ENCODE measurements at regions not wholly inside any gene's neighbourhood (a gene's known extent, or its start where the extent isn't known, plus 50 kb on each side); places are given as distances from the start of the nearest gene placed in this dataset.

DNA sequence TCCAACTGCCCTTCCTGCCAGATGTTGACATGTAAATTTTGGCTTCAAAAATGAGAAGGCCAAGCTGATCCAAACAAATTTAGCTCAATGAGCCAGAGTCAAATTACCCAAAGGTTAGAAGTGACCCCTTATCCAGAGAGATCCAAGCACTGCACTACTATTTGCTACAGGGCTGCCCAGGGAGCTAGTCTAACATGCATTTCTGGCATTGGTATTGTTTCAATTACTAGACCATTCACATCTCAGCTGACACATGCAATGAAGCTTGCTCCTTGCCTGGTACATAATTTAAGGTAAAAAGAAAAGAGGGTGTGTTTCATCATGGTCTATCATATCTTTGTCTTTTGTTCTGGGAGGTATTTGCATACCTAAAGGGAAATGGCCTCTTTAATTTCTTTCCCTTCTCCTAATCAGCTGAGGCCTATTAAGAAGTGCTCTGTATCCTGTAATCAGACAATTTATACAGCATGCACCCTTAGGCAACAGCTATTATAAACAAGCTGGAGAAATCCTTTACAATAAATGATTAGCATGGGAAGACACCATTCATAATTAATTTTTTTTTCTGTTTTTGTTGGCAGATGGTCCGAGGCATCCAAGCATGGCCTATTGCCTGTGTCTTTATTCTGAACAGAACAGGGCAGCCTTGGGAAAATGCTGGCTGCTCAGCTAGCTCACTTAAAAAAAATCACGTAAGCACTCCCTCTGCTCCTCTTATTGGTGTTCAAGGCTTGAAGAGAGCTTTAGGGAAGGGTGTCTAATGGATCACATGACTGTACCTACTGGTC is 161.5 kb upstream of the SALL1 start:
- no peak for DNase-seq (ENCODE audit: low spot score)
- Histone ChIP-seq H3K27ac (no peak overlapping the region), H3K27me3 (no peaks in the 10 kb centered on the region), H3K36me3 (no peaks in the 10 kb centered on the region), H3K4me1 (no peaks in the 10 kb centered on the region), H3K9me3 (no peaks in the 10 kb centered on the region), H3K4me3 (no peak overlapping the region)
- TF ChIP-seq CTCF (IDR thresholded peaks at IDR 0.05) = no peak

- Histone ChIP-seq H3K36me3 (no peaks in the 10 kb centered on the region), H3K4me3 (no peak overlapping the region), H3K27ac (no peak overlapping the region), H3K4me1 (no peaks in the 10 kb centered on the region), H3K27me3 (no peaks in the 10 kb centered on the region), H3K9me3 (no peaks in the 10 kb centered on the region)
- DNase-seq (ENCODE audit: low spot score) = no peak
- TF ChIP-seq CTCF (IDR thresholded peaks at IDR 0.05) = no peak
Observed at GRCh38 chr16:51310159-51310558, 159.1 kb upstream of the SALL1 start.

DNA sequence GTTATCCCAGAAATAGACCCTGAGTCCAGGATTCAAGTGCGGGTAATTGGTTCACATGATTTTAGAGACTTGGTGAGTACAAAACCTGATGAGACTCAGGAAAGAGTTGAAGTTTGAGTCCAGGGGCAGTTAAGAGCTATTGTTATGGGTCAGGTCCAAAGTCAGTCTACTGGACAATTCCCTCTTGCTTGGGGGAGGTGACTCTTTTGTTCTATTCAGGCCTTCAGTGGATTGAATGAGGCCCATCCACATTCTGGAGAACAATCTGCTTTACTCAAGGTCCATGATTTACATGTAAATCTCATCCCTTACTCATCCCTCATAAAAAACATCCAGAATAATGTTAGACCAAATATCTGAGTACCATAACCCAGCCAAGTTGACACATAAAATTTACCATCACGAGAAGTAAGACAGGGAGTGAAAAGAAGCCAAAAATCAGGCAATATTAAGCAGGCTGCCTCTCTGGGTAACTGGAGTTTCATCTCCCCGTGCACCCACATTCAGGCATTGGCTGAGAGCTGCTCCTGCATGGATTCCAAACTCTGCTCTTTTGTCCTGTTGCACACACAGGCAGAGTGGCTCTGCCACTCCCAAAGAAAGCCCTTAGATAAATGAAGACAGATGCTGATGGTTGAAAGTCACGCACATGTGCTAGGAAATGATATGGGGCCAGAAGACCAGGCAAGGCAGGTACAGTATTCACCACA is 156.0 kb upstream of the SALL1 start:
- Histone ChIP-seq H3K27ac (no peak overlapping the region), H3K9me3 (no peaks in the 10 kb centered on the region), H3K27me3 (no peaks in the 10 kb centered on the region), H3K4me1 (no peaks in the 10 kb centered on the region), H3K4me3 (no peak overlapping the region), H3K36me3 (no peaks in the 10 kb centered on the region)
- no peak for DNase-seq (ENCODE audit: low spot score)
- no peak for TF ChIP-seq CTCF (IDR thresholded peaks at IDR 0.05)

GRCh38 chr16:51306116-51306515 is 155.0 kb upstream of the SALL1 start:
- H3K27ac ChIP-seq = no peak overlapping the region

DNA sequence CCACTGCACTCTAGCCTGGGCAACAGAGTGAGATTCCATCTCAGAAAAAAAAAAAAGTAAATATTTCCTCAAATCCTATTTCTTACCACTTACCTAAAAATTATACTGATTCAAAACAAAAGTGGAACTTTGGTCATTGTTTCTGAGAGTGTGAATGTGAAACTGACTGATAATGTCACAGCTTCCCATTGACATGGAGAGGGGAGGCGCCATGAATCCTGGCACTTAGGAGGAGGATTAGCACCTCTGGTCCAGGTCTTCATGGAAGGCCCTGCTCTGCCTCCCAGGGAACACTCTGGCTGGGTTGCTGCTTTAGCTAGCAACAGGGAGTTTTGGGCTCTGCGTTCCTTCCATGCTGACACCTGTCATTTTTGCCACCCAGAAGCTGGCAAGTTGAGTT is 154.3 kb upstream of the SALL1 start:
- H3K4me1 ChIP-seq = no peaks in the 10 kb centered on the region
- TF ChIP-seq CTCF (IDR thresholded peaks at IDR 0.05) = no peak
- no peaks in the 10 kb centered on the region for H3K9me3 ChIP-seq
- H3K4me3 ChIP-seq = no peak overlapping the region
- H3K27me3 ChIP-seq = no peaks in the 10 kb centered on the region
- no peak overlapping the region for H3K27ac ChIP-seq
- no peaks in the 10 kb centered on the region for H3K36me3 ChIP-seq
- DNase-seq (ENCODE audit: low spot score) = no peak

More at GRCh38 chr16:51306116-51306515, 155.0 kb upstream of the SALL1 start:
- no peak for DNase-seq (ENCODE audit: low spot score)
- Histone ChIP-seq H3K27me3 (no peaks in the 10 kb centered on the region), H3K36me3 (no peaks in the 10 kb centered on the region), H3K4me1 (no peaks in the 10 kb centered on the region), H3K4me3 (no peak overlapping the region), H3K9me3 (no peaks in the 10 kb centered on the region)
- no peak for TF ChIP-seq CTCF (IDR thresholded peaks at IDR 0.05)
